Astrocyte (in vitro differentiated cells and primary cell): ENCODE measurements at regions not wholly inside any gene's neighbourhood (a gene's known extent, or its start where the extent isn't known, plus 50 kb on each side); places are given as distances from the start of the nearest gene placed in this dataset.

Source experiments
- EZH2 ChIP-seq: IDR thresholded peaks from 2 replicates; pipeline ENCODE4 v1.6.1; 2012; ENCODE audit warnings: mild to moderate bottlenecking, low read length, inconsistent platforms; ENCODE audit not compliant: insufficient read depth
- TF ChIP-seq, protein P1 (sequence below): IDR thresholded peaks from 2 replicates; pipeline ENCODE4 v1.5.1; 2011; ENCODE audit warnings: low read depth, mild to moderate bottlenecking, inconsistent platforms, low read length, moderate library complexity; ENCODE audit not compliant: insufficient read depth

DNA sequence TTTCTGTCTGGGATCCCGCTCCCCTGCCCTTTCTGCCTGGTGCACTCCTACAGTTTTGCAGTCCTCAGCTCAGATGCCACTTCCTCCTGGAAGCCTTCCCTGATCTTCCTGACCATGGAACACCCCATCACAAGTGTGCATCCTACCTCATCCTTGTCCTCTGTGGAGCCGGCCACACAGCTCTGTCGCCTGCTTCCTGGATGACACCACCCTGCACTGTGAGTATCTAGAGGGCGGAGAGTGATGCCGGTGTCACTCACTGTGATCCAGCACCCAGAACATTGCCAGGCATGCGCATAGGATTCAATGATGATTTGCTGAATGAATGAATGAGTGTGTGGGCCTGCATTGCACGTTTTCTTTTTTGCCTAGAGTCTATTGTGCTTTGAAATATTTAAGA is 529.9 kb downstream of the TCERG1L start:
- TF ChIP-seq, protein P1, sequence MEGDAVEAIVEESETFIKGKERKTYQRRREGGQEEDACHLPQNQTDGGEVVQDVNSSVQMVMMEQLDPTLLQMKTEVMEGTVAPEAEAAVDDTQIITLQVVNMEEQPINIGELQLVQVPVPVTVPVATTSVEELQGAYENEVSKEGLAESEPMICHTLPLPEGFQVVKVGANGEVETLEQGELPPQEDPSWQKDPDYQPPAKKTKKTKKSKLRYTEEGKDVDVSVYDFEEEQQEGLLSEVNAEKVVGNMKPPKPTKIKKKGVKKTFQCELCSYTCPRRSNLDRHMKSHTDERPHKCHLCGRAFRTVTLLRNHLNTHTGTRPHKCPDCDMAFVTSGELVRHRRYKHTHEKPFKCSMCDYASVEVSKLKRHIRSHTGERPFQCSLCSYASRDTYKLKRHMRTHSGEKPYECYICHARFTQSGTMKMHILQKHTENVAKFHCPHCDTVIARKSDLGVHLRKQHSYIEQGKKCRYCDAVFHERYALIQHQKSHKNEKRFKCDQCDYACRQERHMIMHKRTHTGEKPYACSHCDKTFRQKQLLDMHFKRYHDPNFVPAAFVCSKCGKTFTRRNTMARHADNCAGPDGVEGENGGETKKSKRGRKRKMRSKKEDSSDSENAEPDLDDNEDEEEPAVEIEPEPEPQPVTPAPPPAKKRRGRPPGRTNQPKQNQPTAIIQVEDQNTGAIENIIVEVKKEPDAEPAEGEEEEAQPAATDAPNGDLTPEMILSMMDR: no peak
- TF ChIP-seq EZH2: no peak
